Breast epithelium (tissue), 3 donors: ENCODE measurements at regions not wholly inside any gene's neighbourhood (a gene's known extent, or its start where the extent isn't known, plus 50 kb on each side); places are given as distances from the start of the nearest gene placed in this dataset.

Experiments used
- POLR2A ChIP-seq: fragments of 450-650 bp; IDR thresholded peaks from one replicate; pipeline ENCODE4 v1.6.1; 2016; ENCODE audit warnings: antibody characterized with exemption, mild to moderate bottlenecking, moderate library complexity
- POLR2AphosphoS5 ChIP-seq, 3 donors: sonication (generic); formaldehyde crosslinking; IDR thresholded peaks; one replicate each; pipeline ENCODE4 v1.6.1; 2017; ENCODE audit warnings: antibody characterized with exemption in 3 of 3
- TF ChIP-seq, protein P1 (sequence below), 3 donors: fragments of 450-650 bp; IDR thresholded peaks; one replicate each; pipeline ENCODE4 v1.5.1; 2016 to 2017; ENCODE audit warnings: antibody characterized with exemption in 3 of 3, mild to moderate bottlenecking in 3 of 3, moderate library complexity in 3 of 3

DNA sequence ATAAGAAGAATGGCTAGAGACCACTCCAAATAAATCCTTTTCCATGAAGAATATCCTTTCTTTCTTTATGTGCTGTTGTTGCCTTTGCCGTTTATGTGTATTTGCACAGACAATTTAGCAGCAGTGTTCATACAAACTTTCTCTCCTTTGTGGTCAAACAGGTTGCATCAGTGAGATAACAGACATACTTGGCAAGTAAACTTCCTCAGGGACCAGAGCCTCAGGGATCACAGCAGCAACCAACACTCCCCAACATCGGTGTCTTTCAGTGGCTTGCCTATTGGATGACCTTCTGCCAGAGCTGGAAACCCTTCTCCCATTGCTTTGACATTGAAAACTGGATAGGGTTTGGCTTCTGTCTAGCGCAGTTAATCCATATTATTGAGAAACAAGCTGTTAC, 252.2 kb downstream of the BTG1 start:
- TF ChIP-seq POLR2AphosphoS5 (IDR thresholded peaks at IDR 0.05) (no peak), POLR2A (no peak)
- TF ChIP-seq, protein P1, sequence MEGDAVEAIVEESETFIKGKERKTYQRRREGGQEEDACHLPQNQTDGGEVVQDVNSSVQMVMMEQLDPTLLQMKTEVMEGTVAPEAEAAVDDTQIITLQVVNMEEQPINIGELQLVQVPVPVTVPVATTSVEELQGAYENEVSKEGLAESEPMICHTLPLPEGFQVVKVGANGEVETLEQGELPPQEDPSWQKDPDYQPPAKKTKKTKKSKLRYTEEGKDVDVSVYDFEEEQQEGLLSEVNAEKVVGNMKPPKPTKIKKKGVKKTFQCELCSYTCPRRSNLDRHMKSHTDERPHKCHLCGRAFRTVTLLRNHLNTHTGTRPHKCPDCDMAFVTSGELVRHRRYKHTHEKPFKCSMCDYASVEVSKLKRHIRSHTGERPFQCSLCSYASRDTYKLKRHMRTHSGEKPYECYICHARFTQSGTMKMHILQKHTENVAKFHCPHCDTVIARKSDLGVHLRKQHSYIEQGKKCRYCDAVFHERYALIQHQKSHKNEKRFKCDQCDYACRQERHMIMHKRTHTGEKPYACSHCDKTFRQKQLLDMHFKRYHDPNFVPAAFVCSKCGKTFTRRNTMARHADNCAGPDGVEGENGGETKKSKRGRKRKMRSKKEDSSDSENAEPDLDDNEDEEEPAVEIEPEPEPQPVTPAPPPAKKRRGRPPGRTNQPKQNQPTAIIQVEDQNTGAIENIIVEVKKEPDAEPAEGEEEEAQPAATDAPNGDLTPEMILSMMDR (IDR thresholded peaks at IDR 0.05), result no peak
